Epithelial cell of proximal tubule (primary cell): ENCODE measurements at regions not wholly inside any gene's neighbourhood (a gene's known extent, or its start where the extent isn't known, plus 50 kb on each side); places are given as distances from the start of the nearest gene placed in this dataset.
"Not testable (repeated sequence)": the region's sequence is repeated elsewhere in the genome, so short reads cannot be mapped to it uniquely, and the experiment has no call there.

Experiments
- DNase-seq: peaks from one replicate; pipeline ENCODE4 v3.0.0-alpha.2; 2011; ENCODE audit warnings: low read depth
- H3K4me3 ChIP-seq: 2 replicates; pipeline ENCODE4 v1.5.1; 2011; ENCODE audit warnings: low read depth, mild to moderate bottlenecking, low read length
- TF ChIP-seq, protein P1 (sequence below): conservative IDR thresholded peaks from 2 replicates; pipeline ENCODE4 v1.5.1; 2012; ENCODE audit warnings: low read depth, mild to moderate bottlenecking, low read length

DNA sequence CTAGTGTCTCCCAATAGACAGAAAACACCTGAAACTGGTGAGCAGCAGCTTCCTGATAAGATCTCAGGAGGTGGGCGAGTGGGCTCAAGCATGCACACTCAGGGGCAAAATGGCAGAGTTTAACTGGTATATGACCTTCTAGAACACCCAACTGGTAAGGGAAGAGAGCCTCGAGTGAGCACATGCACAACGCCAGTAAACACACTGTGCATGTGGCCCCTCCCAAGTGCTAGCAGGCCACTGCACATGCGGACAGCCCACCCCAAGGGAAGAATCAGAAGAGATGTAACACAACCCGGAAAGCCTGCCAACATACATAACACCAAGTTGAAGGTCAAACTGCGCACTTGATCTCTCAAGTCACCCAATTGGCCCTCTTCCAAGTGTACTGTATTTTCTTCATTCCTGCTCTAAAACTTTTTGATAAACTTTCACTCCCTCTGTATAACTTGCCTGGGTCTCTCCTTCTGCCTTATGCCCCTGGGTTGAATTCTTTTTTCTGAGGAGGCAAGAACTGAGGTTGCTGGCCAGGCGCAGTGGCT lies 138.2 kb downstream of the GLUL start:
- TF ChIP-seq, protein P1, sequence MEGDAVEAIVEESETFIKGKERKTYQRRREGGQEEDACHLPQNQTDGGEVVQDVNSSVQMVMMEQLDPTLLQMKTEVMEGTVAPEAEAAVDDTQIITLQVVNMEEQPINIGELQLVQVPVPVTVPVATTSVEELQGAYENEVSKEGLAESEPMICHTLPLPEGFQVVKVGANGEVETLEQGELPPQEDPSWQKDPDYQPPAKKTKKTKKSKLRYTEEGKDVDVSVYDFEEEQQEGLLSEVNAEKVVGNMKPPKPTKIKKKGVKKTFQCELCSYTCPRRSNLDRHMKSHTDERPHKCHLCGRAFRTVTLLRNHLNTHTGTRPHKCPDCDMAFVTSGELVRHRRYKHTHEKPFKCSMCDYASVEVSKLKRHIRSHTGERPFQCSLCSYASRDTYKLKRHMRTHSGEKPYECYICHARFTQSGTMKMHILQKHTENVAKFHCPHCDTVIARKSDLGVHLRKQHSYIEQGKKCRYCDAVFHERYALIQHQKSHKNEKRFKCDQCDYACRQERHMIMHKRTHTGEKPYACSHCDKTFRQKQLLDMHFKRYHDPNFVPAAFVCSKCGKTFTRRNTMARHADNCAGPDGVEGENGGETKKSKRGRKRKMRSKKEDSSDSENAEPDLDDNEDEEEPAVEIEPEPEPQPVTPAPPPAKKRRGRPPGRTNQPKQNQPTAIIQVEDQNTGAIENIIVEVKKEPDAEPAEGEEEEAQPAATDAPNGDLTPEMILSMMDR = no peak
- DNase-seq = no peak

DNA sequence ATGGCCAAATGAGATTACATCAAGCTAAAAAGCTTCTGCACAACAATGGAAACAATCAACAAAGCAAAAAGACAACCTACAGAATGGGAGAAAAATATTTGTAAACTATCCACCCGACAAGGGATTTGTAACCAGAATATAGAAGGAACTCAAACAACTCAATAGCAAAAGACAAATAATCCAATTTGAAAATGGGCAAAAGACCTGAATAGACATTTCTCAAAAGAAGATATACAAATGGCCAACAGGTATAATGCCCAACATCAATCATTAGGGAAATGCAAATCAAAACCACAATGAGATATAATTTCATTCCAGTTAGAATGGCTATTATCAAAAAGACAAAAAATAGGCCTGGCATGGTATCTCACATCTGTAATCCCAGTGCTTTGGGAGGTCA lies 140.0 kb downstream of the GLUL start:
- DNase-seq = no peak
- no peak overlapping the region for H3K4me3 ChIP-seq
- TF ChIP-seq, protein P1 = no peak

More for the DNA sequence above, 138.2 kb downstream of the GLUL start:
- H3K4me3 ChIP-seq = no peak overlapping the region

DNA sequence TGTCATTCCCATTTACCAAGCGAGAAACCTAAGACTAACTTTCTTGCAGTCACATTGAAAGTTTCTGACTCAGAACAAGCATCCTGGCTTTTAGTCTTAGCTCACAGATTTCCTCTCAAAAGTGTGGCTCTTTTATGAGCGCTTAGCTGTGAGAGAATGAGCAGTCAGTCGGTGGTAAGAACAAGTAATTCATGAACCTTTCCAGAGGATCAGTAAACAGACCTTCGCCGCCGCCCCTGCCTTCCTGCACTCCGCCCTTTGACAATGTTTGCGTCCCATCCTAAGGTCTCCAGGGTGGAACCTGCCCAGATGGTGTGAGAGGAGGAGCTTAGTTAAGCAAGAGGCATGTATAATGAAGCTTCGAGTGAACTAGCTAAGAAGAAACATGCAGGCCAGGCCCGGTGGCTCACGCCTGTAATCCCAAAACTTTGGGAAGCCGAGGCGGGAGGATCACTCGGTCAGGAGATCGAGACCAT lies 142.4 kb downstream of the GLUL start:
- TF ChIP-seq, protein P1 = no peak
- no peak for DNase-seq
- H3K4me3 ChIP-seq = no peak overlapping the region

DNA sequence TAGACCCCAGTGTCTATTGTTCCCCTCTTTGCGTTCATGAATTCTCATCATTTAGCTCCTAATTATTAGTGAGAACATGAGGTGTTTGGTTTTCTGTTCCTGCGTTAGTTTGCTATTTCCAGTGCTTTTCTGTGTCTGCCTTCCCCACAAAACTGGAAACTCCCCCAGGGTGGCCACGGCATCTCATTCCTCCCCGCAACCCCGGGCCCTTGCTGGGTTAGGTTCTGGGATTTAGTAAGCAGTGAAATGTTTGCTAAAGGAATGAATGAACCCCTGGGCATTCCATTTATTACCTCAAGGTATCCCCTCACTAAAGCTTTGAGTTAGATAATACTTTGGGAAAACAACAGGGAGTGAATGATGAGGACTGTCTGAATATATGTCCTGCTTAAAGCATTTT lies 142.9 kb downstream of the GLUL start:
- H3K4me3 ChIP-seq = no peak overlapping the region
- DNase-seq = no peak
- TF ChIP-seq, protein P1 = no peak

DNA sequence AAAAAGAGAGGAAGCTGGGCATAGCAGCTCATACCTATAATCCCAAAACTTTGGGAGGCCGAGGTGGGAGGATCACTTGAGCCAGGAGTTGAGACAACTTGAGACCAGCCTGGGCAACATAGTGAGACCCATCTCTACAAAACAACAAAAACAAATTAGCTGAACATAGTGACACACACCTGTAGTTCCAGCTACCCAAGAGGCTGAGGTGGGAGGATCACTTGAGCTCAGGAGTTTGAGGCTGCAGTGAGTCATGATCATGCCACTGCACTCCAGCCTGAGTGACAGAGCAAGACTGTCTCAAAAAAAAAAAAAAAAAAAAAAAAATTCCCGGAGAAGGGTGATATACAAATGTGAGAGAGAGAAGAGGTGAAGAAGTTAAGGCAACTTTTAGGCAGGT lies 143.8 kb downstream of the GLUL start:
- not testable (repeated sequence) for H3K4me3 ChIP-seq, DNase-seq

DNA sequence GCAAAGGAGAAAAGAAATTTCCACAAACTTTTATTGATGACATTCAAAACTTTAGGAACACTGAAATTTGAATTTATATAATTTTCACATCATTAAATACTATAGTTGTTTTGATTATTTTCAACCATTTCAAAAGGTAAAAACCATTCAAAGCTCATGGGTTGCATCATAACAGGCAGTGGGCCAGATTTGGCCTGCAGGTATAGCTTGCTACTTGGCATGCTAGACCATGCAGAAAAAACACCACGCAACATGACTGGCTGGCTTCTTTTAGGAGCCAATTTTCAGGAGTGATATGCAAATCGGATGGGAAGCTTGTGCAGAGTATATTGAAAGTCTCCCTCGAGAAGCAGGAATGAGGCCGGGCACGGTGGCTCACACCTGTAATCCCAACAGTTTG lies 144.8 kb downstream of the GLUL start:
- TF ChIP-seq, protein P1 = no peak
- DNase-seq = no peak
- no peak overlapping the region for H3K4me3 ChIP-seq

DNA sequence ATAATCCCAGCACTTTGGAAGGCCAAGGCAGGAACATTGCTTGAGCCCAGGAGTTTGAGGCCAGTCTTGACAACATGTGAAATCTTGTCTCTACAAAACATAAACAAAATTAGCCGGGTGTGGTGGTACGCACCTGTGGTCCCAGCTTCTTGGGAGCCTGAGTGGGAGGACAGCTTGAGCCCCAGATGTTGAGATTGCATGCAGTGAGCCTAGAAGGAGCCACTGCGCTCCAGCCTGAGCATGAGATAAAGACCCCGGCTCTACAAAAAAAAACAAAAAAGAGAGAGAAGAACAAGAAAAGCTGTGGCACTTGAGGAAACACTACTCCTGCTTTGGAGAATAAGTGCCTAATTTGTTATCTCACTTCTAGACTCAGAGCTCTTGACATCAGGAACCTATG lies 146.6 kb downstream of the GLUL start:
- TF ChIP-seq, protein P1 = no peak
- DNase-seq = no peak
- H3K4me3 ChIP-seq = no peak overlapping the region
